Natural killer cell (primary cell): ENCODE measurements at regions not wholly inside any gene's neighbourhood (a gene's known extent, or its start where the extent isn't known, plus 50 kb on each side); places are given as distances from the start of the nearest gene placed in this dataset.

Source experiments
- ATAC-seq, 3 donors: fragments of 150-1000 bp in 2 of 3; fragments of 200-7000 bp in 1 of 3; cut with Tn5 transposase; 1 replicate in 1 of 3; 2 replicates in 2 of 3; pipeline ENCODE4 v1.10.0; 2021; ENCODE audit warnings: mild to moderate bottlenecking in 2 of 3, moderate library complexity in 2 of 3
- DNase-seq, 2 donors: peaks; one replicate each; pipeline versions ENCODE4 v3.0.0 to v3.0.0-alpha.2; 2013 to 2021; ENCODE audit warnings: mixed read lengths in 1 of 2
- H3K27ac ChIP-seq: one replicate; pipeline ENCODE4 v1.5.1; 2013; ENCODE audit warnings: mild to moderate bottlenecking, low read length
- H3K27me3 ChIP-seq: one replicate; pipeline ENCODE4 v1.6.1; 2013; ENCODE audit warnings: low read length; ENCODE audit not compliant: control insufficient read depth, insufficient read depth
- H3K36me3 ChIP-seq: one replicate; pipeline ENCODE4 v1.6.1; 2013; ENCODE audit warnings: low read length; ENCODE audit not compliant: control insufficient read depth, insufficient read depth
- H3K4me1 ChIP-seq: one replicate; pipeline ENCODE4 v1.6.1; 2013; ENCODE audit warnings: low read length; ENCODE audit not compliant: control insufficient read depth, insufficient read depth
- H3K4me3 ChIP-seq: one replicate; pipeline ENCODE4 v1.5.1; 2013; ENCODE audit warnings: low read length
- H3K9me3 ChIP-seq: one replicate; pipeline ENCODE4 v1.6.1; 2013; ENCODE audit warnings: low read length; ENCODE audit not compliant: control insufficient read depth, insufficient read depth
- H3K27ac Mint-ChIP-seq, 2 donors: one replicate each; pipeline ENCODE4 v1.8.0; 2022; ENCODE audit warnings: mild to moderate bottlenecking in 2 of 2, mixed read lengths in 2 of 2, moderate library complexity in 1 of 2
- H3K27me3 Mint-ChIP-seq, 2 donors: one replicate each; pipeline ENCODE4 v1.8.0; 2022; ENCODE audit warnings: low read depth in 2 of 2, mixed read lengths in 2 of 2
- H3K36me3 Mint-ChIP-seq: one replicate; pipeline ENCODE4 v1.8.0; 2022; ENCODE audit warnings: mixed read lengths
- H3K4me1 Mint-ChIP-seq, 2 donors: one replicate each; pipeline ENCODE4 v1.8.0; 2022; ENCODE audit warnings: mixed read lengths in 2 of 2
- H3K4me3 Mint-ChIP-seq: one replicate; pipeline ENCODE4 v1.8.0; 2022; ENCODE audit warnings: mild to moderate bottlenecking, moderate library complexity, mixed read lengths
- H3K9me3 Mint-ChIP-seq, 2 donors: one replicate each; pipeline ENCODE4 v1.8.0; 2022; ENCODE audit warnings: mixed read lengths in 2 of 2
- WGBS: methylation state at CpG from one replicate; pipeline ENCODE4 v1.1.7; 2013; ENCODE audit warnings: missing lambda C conversion rate; ENCODE audit not compliant: insufficient coverage; 5-methylcytosine and 5-hydroxymethylcytosine counted together
- intact Hi-C: fragments of 100-400 bp; cut with micrococcal nuclease; formaldehyde crosslinking; loops from one replicate; pipeline ENCODE4 v1.14.2; 2022
- TF ChIP-seq, protein P1 (sequence below): fragments of 200-600 bp; IDR thresholded peaks from one replicate; pipeline ENCODE4 v1.8.0; 2022; ENCODE audit warnings: antibody characterized with exemption

DNA sequence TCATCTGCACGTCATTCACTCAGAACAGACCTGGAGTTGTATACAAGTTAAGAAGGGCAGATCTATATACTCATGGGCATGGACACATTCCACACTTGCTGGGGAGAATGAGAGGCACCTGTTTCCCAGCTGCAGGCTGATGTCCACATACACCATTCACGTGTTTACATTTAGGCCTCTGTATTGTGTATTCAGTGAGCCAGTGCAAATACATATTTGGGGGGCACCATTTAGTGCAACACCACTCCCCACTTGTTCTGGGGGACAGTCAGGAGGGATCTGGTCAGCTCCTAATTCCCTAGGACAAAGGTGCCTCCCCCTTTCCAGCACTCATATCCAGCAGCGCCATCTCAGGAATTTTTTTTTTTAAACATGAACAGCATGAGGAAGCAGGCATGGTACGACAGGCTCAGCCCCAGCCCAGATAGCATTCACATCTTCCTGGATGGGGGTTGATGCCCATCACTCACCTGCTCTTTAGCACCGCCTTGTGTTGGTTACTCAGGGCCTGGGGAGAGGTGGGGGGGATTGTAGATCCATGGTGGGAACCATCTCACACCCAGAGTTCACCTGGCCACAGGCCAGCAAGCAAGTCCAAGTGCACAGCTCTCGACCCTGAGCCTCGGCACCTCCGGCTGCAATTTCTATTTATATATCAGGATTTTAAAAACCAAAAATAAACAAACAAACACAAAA is 56.9 kb upstream of the ZNF254 start:
- DNase-seq: no peak
- intact Hi-C loops: no loop called here
- H3K4me1 Mint-ChIP-seq: peaks cover 11 to 17% of the 10 kb centered on the region in 2 donors

DNA sequence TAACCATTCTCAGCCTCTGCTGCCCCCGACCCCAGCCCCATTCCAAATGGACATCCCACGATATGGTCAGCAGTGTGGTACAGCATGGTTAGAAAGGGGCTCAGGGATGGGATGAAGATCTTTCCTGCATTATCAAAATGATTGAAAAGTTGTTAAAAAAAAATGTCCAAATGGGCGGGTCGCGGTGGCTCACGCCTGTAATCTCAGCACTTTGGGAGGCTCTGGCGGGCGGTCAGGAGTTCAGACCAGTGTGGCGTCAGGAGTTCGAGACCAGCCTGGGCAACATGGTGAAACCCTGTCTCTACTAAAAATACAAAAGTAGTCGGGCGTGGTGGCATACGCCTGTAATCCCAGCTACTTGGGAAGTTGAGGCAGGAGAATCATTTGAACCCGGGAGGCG is 54.3 kb upstream of the ZNF254 start:
- Histone ChIP-seq H3K4me1 (peaks cover 24% of the 10 kb centered on the region), H3K4me3 (peak overlapping the region; percentile 93), H3K36me3 (no peaks in the 10 kb centered on the region), H3K9me3 (no peaks in the 10 kb centered on the region), H3K27ac (peak overlapping the region; percentile 43), H3K27me3 (no peaks in the 10 kb centered on the region)
- DNase-seq (peak in 1 of 2 donors; percentile 15), ATAC-seq (no peak)
- intact Hi-C loops: loop anchor here (1.0 kb wide), 1 partner anchor 55 kb away; the partner anchor contains the start of gene ZNF254
- H3K9me3 Mint-ChIP-seq: no peaks in the 10 kb centered on the region
- no peaks in the 10 kb centered on the region for H3K36me3 Mint-ChIP-seq
- TF ChIP-seq, protein P1, sequence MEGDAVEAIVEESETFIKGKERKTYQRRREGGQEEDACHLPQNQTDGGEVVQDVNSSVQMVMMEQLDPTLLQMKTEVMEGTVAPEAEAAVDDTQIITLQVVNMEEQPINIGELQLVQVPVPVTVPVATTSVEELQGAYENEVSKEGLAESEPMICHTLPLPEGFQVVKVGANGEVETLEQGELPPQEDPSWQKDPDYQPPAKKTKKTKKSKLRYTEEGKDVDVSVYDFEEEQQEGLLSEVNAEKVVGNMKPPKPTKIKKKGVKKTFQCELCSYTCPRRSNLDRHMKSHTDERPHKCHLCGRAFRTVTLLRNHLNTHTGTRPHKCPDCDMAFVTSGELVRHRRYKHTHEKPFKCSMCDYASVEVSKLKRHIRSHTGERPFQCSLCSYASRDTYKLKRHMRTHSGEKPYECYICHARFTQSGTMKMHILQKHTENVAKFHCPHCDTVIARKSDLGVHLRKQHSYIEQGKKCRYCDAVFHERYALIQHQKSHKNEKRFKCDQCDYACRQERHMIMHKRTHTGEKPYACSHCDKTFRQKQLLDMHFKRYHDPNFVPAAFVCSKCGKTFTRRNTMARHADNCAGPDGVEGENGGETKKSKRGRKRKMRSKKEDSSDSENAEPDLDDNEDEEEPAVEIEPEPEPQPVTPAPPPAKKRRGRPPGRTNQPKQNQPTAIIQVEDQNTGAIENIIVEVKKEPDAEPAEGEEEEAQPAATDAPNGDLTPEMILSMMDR: no peak
- 87% methylated on average over 15 of the region's 15 CpGs for WGBS
- peaks cover 31 to 36% of the 10 kb centered on the region in 2 donors for H3K4me1 Mint-ChIP-seq
- peak overlapping the region; percentile 99 for H3K4me3 Mint-ChIP-seq
- H3K27ac Mint-ChIP-seq: peak overlapping the region; percentile 91 to 96
- H3K27me3 Mint-ChIP-seq: no peaks in the 10 kb centered on the region

More for the DNA sequence above, 56.9 kb upstream of the ZNF254 start:
- Mint-ChIP-seq H3K27ac (no peak overlapping the region), H3K27me3 (no peaks in the 10 kb centered on the region), H3K36me3 (no peaks in the 10 kb centered on the region), H3K9me3 (no peaks in the 10 kb centered on the region), H3K4me3 (no peak overlapping the region)
- Histone ChIP-seq H3K27ac (no peak overlapping the region), H3K4me1 (peaks cover 19% of the 10 kb centered on the region), H3K27me3 (no peaks in the 10 kb centered on the region), H3K4me3 (no peak overlapping the region), H3K9me3 (no peaks in the 10 kb centered on the region), H3K36me3 (no peaks in the 10 kb centered on the region)
- 94% methylated on average over 7 of the region's 8 CpGs for WGBS
- TF ChIP-seq, protein P1: no peak
- no peak for ATAC-seq

DNA sequence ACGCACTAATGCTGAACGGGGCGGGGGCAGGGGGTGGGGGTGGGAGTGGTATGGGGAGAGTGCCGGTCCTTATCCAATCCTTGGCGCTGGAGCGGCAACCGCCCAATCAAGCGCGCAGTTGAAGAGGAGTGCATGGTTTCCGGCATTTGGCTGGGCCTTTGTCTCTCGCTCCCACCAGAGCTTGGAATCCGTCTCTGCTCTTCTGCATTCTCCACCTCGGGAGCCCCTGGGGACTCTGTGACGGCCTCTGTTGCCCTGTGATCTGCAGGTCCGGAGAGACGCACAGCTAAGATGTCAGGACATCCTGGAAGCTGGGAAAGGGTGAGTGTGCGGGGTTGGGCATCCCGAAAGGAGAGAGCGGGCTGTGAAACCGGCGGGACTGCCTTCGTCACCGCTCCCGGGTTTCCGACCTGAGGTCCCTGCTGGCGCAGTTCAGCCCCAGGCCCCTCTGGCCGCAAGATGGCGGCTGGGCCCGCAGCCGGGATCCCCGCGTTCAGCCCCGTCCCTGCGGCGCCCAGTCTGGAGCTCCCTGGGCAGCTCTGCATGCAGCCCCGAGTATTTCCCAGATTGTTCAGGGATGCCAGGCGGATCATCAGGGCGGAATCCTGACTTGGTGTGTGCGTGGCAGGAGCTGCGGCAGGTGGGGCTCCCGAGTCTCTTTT is 53.6 kb upstream of the ZNF254 start:
- WGBS: under 1% methylated on average over 41 of the region's 41 CpGs
- TF ChIP-seq, protein P1: no peak
- peak overlapping the region; percentile 99 for H3K4me3 Mint-ChIP-seq

More for the DNA sequence above, 53.6 kb upstream of the ZNF254 start:
- ATAC-seq: peak; percentile 98 to 99 (median 99)
- no peaks in the 10 kb centered on the region for H3K27me3 Mint-ChIP-seq
- no peaks in the 10 kb centered on the region for H3K36me3 Mint-ChIP-seq
- Histone ChIP-seq H3K36me3 (peaks cover under 1% of the 10 kb centered on the region), H3K4me3 (peak overlapping the region; percentile 93), H3K27me3 (no peaks in the 10 kb centered on the region), H3K9me3 (no peaks in the 10 kb centered on the region), H3K27ac (peak overlapping the region; percentile 87), H3K4me1 (peaks cover 24% of the 10 kb centered on the region)
- peak; percentile 78 to 91 for DNase-seq
- no peaks in the 10 kb centered on the region for H3K9me3 Mint-ChIP-seq
- intact Hi-C loops: loop anchor here (1.0 kb wide), 1 partner anchor 54 kb away; the partner anchor contains the start of gene ZNF254
- peak overlapping the region; percentile 91 to 96 for H3K27ac Mint-ChIP-seq
- peaks cover 32 to 36% of the 10 kb centered on the region in 2 donors for H3K4me1 Mint-ChIP-seq
